ENCODE measurements at regions not wholly inside any gene's neighbourhood (a gene's known extent, or its start where the extent isn't known, plus 50 kb on each side); places are given as distances from the start of the nearest gene placed in this dataset.

- H3K27me3 Mint-ChIP-seq = no peaks in the 10 kb centered on the region
- TF ChIP-seq, protein P1, sequence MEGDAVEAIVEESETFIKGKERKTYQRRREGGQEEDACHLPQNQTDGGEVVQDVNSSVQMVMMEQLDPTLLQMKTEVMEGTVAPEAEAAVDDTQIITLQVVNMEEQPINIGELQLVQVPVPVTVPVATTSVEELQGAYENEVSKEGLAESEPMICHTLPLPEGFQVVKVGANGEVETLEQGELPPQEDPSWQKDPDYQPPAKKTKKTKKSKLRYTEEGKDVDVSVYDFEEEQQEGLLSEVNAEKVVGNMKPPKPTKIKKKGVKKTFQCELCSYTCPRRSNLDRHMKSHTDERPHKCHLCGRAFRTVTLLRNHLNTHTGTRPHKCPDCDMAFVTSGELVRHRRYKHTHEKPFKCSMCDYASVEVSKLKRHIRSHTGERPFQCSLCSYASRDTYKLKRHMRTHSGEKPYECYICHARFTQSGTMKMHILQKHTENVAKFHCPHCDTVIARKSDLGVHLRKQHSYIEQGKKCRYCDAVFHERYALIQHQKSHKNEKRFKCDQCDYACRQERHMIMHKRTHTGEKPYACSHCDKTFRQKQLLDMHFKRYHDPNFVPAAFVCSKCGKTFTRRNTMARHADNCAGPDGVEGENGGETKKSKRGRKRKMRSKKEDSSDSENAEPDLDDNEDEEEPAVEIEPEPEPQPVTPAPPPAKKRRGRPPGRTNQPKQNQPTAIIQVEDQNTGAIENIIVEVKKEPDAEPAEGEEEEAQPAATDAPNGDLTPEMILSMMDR (IDR thresholded peaks at IDR 0.05) = no peak
- no peak for DNase-seq
- POLR2A ChIA-PET = no interaction called here
- H3K4me1 Mint-ChIP-seq (ENCODE audit: low read depth) = peaks cover 24% of the 10 kb centered on the region
- CTCF ChIA-PET = interaction anchor here (1.1 kb wide), 1 partner anchor 9 kb away, joined by 3 read pairs; no protein-coding TSS in a partner anchor
- H3K9me3 Mint-ChIP-seq = peaks cover 7% of the 10 kb centered on the region
- no peak for ATAC-seq
- peaks cover 2% of the 10 kb centered on the region for H3K36me3 Mint-ChIP-seq (ENCODE audit: low read depth)
- no peak overlapping the region for H3K4me3 Mint-ChIP-seq
- H3K27ac Mint-ChIP-seq = no peak overlapping the region
- intact Hi-C loops (cut with micrococcal nuclease) = no loop called here
Observed at GRCh38 chr1:235027076-235027861, 101.4 kb downstream of the TOMM20 start.

- H3K9me3 Mint-ChIP-seq = peaks cover 6% of the 10 kb centered on the region
- intact Hi-C loops (cut with micrococcal nuclease) = no loop called here
- TF ChIP-seq, protein P1 (IDR thresholded peaks at IDR 0.05) = no peak
- H3K27ac Mint-ChIP-seq = no peak overlapping the region
- ChIA-PET CTCF (no interaction called here), POLR2A (interaction anchor here (0.6 to 1.3 kb wide), 3 partner anchors 9 to 17 kb away, joined by 3 to 9 read pairs (median 3); no protein-coding TSS in a partner anchor)
- DNase-seq (peak; percentile 50), ATAC-seq (peak; percentile 24)
- peaks cover 2% of the 10 kb centered on the region for H3K36me3 Mint-ChIP-seq (ENCODE audit: low read depth)
- no peaks in the 10 kb centered on the region for H3K27me3 Mint-ChIP-seq
- no peak overlapping the region for H3K4me3 Mint-ChIP-seq
- H3K4me1 Mint-ChIP-seq (ENCODE audit: low read depth) = peaks cover 19% of the 10 kb centered on the region
Observed at GRCh38 chr1:235025422-235025984, 103.1 kb downstream of the TOMM20 start.

DNA sequence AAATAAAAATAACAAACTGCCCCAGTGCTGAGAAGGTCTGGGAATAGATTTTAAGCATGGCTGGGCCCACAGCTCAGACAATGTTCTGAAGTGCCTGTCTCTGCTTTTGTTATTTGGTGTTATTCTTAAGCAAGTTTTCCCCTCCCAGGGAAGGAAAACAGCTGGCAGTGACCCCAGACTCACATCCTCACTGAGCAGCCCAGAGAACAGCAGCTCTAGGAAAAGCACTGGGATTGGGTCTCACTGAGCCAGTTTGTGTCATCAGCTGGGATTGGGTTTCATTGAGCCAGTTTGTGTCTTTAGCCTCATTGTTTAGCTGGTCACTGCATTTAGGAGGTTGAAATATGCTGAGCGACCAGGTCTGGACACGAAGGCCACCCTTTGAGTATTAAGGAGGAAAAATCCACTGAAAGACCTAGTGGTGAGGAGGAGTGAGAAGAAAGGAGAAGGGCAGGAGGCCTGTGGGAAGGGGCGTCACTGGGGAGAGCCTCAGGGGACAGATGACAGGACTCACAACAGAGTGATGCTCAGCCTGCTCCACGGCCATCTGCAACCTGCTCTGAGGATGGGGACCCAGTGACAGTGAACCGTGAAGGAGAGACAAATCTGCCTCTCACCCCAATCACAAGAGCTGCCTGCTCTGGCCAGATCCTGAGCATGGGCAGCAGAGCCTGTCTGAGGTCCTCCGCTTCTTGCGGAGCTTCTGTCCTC, 103.8 kb downstream of the TOMM20 start:
- H3K9me3 Mint-ChIP-seq = peaks cover 6% of the 10 kb centered on the region
- intact Hi-C loops (cut with micrococcal nuclease) = no loop called here
- H3K27me3 Mint-ChIP-seq = no peaks in the 10 kb centered on the region
- H3K4me3 Mint-ChIP-seq = no peak overlapping the region
- ATAC-seq (peak; percentile 43), DNase-seq (no peak)
- no peak overlapping the region for H3K27ac Mint-ChIP-seq
- ChIA-PET CTCF (no interaction called here), POLR2A (interaction anchor here (0.6 to 1.3 kb wide), 7 partner anchors 9 to 509 kb away, joined by 3 to 9 read pairs (median 3); no protein-coding TSS in a partner anchor)
- TF ChIP-seq, protein P1 (IDR thresholded peaks at IDR 0.05) = no peak
- peaks cover 22% of the 10 kb centered on the region for H3K4me1 Mint-ChIP-seq (ENCODE audit: low read depth)
- H3K36me3 Mint-ChIP-seq (ENCODE audit: low read depth) = peaks cover 2% of the 10 kb centered on the region

DNA sequence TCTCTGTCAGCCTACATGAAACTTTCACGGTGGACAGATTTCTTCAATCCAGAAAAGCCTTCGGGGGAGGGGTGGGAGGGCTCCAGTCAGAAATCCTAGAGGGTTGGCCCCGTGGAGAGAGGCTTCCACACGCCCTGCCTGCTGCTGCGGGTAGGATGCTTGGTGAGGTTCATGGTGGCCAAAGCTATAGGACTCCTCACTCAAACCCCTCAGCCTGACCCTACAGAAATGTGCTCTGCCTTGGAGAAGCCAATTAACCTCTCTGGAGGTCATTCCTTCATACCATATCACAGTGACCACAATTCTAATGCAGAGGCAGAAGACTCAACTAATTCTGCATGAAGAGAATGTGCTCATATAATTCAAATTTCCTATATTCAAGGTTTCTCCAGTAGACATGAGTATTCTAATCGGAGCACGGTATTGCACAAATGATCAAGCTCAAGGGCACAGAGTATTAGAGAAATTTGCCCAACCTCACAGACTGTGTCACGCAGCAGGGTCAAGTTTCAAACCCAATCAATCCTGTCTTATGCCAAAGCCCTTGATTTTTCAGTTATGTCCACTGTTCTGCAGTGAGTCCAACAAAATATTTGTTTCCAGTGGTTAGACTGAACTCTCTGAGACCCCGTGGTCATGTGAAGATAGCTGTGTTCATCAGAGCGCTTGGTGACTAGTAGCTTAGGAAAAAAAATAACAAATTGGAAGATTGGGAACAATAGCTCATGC, 104.8 kb downstream of the TOMM20 start:
- ATAC-seq (no peak), DNase-seq (no peak)
- Mint-ChIP-seq H3K4me1 (ENCODE audit: low read depth) (peaks cover 32% of the 10 kb centered on the region), H3K27me3 (no peaks in the 10 kb centered on the region), H3K4me3 (no peak overlapping the region), H3K36me3 (ENCODE audit: low read depth) (peaks cover 2% of the 10 kb centered on the region), H3K27ac (no peak overlapping the region), H3K9me3 (peaks cover 6% of the 10 kb centered on the region)
- POLR2A ChIA-PET = interaction anchor here (1.0 to 2.0 kb wide), 5 partner anchors 12 to 178 kb away, joined by 3 to 6 read pairs (median 3); no protein-coding TSS in a partner anchor
- CTCF ChIA-PET = no interaction called here
- intact Hi-C loops (cut with micrococcal nuclease) = no loop called here
- TF ChIP-seq, protein P1 (IDR thresholded peaks at IDR 0.05) = no peak

Measured in activated CD8-positive, alpha-beta T cell treated with anti-CD3 and anti-CD28 coated beads for 36 hours (primary cell).